AG09319 (cell line): ENCODE measurements at regions not wholly inside any gene's neighbourhood (a gene's known extent, or its start where the extent isn't known, plus 50 kb on each side); places are given as distances from the start of the nearest gene placed in this dataset.
"Not testable (repeated sequence)": the region's sequence is repeated elsewhere in the genome, so short reads cannot be mapped to it uniquely, and the experiment has no call there.

Source experiments
- DNase-seq: peaks from one replicate; pipeline ENCODE4 v3.0.0-alpha.2; 2010; ENCODE audit warnings: low read depth; ENCODE audit errors: extremely low read depth
- TF ChIP-seq, protein P1 (sequence below): IDR thresholded peaks from 2 replicates; pipeline ENCODE4 v1.5.1; 2011; ENCODE audit warnings: low read depth, mild to moderate bottlenecking, inconsistent platforms, low read length, moderate library complexity

GRCh38 chr6:141877275-141877983, 255.3 kb upstream of the GJE1 start:
- TF ChIP-seq, protein P1, sequence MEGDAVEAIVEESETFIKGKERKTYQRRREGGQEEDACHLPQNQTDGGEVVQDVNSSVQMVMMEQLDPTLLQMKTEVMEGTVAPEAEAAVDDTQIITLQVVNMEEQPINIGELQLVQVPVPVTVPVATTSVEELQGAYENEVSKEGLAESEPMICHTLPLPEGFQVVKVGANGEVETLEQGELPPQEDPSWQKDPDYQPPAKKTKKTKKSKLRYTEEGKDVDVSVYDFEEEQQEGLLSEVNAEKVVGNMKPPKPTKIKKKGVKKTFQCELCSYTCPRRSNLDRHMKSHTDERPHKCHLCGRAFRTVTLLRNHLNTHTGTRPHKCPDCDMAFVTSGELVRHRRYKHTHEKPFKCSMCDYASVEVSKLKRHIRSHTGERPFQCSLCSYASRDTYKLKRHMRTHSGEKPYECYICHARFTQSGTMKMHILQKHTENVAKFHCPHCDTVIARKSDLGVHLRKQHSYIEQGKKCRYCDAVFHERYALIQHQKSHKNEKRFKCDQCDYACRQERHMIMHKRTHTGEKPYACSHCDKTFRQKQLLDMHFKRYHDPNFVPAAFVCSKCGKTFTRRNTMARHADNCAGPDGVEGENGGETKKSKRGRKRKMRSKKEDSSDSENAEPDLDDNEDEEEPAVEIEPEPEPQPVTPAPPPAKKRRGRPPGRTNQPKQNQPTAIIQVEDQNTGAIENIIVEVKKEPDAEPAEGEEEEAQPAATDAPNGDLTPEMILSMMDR: no peak
- no peak for DNase-seq

- TF ChIP-seq, protein P1: no peak
- DNase-seq: no peak
Observed at GRCh38 chr6:141874930-141875602, 257.7 kb upstream of the GJE1 start.

DNA sequence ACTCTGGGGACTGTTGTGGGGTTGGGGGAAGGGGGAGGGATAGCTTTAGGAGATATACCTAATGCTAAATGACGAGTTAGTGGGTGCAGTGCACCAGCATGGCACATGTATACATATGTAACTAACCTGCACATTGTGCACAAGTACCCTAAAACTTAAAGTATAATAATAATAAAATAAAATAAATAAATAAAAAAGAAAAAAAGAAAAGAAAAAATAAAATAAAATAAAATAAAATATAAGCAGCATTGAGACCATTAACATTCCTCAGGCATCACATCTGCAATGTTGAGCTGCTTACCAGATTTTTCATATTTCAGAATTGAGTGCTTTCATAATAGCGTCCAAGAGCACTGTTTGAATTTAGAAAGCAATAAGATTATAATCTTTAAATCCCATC, 263.2 kb upstream of the GJE1 start:
- not testable (repeated sequence) for DNase-seq

GRCh38 chr6:141867767-141868166, 265.0 kb upstream of the GJE1 start:
- TF ChIP-seq, protein P1: no peak
- DNase-seq: no peak

DNA sequence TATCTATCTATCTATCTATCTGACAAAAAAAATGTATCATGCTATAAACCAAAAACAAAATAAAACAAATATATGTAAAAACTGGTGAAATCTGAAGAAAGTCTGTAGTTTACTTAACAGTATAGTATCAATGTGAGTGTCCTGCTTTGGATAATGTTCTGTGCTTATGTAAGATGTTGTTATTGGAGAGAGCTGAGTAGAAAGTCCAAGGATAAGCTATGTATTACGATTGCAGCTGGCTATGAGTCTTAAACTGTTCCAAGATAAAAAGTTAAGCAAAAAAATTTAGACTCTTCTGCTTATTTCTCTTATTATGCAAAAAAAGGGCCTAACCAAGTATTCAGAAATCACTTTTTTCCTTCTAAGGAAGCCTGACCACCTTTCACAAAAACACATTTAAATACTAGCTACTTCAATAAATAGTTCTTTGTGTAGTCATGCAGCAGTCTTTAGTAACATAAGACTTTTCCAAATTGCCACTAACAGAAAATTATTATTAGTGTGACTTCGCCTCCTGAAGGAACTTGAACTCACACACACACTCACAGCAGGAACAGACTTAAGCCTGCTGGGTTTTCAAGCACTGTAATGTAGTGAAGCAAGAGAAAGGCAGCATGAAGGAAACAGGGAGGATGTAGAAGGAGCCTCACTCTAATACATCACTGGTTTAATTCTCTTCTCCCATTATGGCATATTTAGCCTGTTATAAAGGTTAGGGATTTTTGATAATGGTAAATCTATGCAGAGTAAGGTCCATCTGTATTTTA, 265.8 kb upstream of the GJE1 start:
- DNase-seq: no peak

GRCh38 chr6:141851063-141851462, 281.7 kb upstream of the GJE1 start:
- TF ChIP-seq, protein P1: no peak
- DNase-seq: no peak

More for the DNA sequence above, 265.8 kb upstream of the GJE1 start:
- TF ChIP-seq, protein P1: no peak

DNA sequence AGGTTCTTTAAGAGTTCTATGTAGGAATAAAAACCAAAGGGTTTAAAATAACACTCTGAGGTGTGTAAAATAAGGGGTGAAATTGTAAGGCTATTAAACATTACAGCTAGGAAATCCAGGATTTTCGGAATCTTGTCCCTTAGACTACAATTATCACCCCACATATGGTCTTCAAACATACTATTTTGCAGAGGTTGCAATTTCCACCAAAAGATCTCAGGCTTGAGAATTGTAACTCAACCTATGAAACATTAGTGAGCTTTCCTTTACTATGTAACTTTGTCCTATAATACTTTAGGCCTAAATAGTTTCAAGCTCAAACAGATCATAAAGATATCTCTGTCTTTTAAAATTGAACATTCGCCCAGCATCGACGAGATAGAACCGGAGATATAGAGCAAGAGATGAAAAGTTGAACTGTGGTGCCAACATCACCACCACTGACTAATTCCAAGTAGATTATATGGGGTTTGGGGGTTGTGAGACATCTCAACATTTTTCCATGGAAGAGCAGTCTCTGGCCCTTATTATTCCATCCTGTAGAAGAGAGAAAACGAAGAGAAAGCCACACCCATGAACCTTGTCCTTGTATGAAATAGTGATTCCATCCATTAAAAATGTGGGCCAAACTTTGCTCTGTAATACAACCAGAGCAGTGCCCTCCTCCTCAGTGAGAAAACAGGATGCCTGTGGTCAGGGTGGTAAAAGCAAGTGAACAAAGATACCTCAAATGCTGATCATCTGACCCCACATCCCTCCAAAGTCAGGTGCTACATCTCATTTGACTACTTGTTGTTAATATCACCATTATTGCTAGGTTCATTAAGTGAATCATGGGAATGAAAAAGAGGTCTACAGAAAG, 284.5 kb upstream of the GJE1 start:
- DNase-seq: no peak
- TF ChIP-seq, protein P1: no peak
